ENCODE measurements at regions not wholly inside any gene's neighbourhood (a gene's known extent, or its start where the extent isn't known, plus 50 kb on each side); places are given as distances from the start of the nearest gene placed in this dataset.

DNA sequence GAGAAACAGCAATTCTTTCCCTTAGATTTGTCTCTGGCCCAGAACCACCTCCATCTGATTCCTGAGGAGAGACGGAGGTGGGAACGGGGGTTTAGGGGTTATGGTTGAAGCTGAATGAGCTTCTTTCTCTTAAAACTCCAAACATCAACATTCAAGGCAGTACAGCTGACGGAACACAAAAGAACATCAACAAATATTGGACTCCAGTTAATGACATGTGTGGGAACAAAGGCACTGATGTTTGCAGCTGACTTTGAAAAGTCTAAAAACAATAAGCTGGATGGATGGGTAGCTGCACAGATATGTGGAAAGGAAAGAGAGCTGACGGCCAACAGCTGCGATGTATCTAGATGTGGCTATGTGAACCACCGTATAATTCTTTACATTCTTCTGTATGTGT, 256.5 kb downstream of the SOD2 start:
- DNase-seq (ENCODE audit: insufficient read length, low spot score) (no peak), FAIRE-seq (no peak)
- TF ChIP-seq, protein P1, sequence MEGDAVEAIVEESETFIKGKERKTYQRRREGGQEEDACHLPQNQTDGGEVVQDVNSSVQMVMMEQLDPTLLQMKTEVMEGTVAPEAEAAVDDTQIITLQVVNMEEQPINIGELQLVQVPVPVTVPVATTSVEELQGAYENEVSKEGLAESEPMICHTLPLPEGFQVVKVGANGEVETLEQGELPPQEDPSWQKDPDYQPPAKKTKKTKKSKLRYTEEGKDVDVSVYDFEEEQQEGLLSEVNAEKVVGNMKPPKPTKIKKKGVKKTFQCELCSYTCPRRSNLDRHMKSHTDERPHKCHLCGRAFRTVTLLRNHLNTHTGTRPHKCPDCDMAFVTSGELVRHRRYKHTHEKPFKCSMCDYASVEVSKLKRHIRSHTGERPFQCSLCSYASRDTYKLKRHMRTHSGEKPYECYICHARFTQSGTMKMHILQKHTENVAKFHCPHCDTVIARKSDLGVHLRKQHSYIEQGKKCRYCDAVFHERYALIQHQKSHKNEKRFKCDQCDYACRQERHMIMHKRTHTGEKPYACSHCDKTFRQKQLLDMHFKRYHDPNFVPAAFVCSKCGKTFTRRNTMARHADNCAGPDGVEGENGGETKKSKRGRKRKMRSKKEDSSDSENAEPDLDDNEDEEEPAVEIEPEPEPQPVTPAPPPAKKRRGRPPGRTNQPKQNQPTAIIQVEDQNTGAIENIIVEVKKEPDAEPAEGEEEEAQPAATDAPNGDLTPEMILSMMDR (IDR thresholded peaks at IDR 0.05; ENCODE audit: insufficient read depth, missing control alignments), result no peak

DNA sequence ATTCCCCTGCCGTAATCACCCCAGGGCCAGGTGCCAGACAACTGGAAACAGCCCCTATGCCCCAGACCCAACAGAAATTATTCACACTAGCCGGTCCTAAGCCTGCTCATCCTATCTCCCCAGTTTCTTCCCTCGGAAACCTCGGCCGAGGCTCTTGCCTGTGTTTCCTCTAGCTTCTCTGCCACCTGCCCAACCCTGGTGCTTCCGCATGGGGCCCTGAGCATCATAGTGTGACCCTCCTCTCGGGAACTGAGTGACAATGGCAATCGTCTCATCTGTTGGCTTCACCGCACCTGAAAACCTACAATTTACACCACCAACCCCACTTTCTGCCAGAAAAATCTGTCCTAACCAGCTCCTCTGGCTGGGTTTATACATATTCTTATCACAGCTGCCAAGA, 257.3 kb downstream of the SOD2 start:
- FAIRE-seq, result no peak
- TF ChIP-seq, protein P1 (IDR thresholded peaks at IDR 0.05; ENCODE audit: insufficient read depth, missing control alignments), result no peak
- DNase-seq (ENCODE audit: insufficient read length, low spot score), result no peak

DNA sequence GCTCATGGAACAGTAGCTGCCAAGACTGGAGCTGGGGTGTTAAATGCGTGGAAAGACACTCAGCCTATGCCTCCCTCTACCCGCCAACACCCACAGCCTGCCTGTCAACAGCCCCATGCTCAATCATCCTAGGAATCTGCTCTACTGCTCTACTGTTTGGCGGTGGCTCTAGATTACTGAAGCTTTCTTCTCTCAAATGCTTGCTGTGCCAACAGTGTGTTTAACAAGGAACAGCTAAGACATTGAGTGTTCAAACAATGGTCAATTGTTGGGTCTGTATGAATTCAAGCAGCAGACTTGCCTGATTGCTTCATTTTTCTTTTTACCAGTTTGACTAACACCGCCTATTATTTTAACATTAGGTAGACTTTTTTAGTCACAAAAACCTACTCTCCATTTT, 258.6 kb downstream of the SOD2 start:
- FAIRE-seq, result no peak

GRCh38 chr6:159433550-159433949, 259.5 kb downstream of the SOD2 start:
- FAIRE-seq (no peak), DNase-seq (ENCODE audit: insufficient read length, low spot score) (no peak)
- TF ChIP-seq, protein P1 (IDR thresholded peaks at IDR 0.05; ENCODE audit: insufficient read depth, missing control alignments), result no peak

More for the DNA sequence above, 258.6 kb downstream of the SOD2 start:
- TF ChIP-seq, protein P1 (IDR thresholded peaks at IDR 0.05; ENCODE audit: insufficient read depth, missing control alignments), result no peak
- DNase-seq (ENCODE audit: insufficient read length, low spot score), result no peak

- no peak for FAIRE-seq
- TF ChIP-seq, protein P1 (IDR thresholded peaks at IDR 0.05; ENCODE audit: insufficient read depth, missing control alignments), result no peak
Observed at GRCh38 chr6:159431750-159432149, 261.3 kb downstream of the SOD2 start.

DNA sequence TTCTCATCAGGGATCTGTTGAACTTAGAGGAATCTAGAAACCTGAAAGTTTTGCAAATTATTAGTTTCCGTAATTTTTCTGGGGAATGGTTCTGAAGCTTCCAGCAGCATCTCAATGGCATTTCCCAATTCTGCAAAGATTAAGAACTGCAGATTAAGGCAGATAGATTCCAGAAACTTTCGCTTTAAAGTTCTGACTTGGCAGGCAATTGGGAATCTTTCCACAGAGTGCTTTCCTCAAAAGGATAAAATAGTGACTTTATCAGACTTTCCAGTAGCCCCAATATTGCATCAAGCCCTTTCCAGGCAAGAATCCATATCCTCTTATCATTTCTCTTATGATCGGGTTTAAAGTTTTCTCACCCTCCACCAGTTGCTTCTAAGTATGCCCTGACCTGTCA, 261.1 kb downstream of the FNDC1 start:
- TF ChIP-seq, protein P1 (IDR thresholded peaks at IDR 0.05; ENCODE audit: insufficient read depth, missing control alignments), result no peak
- FAIRE-seq (no peak), DNase-seq (ENCODE audit: insufficient read length, low spot score) (no peak)

More at GRCh38 chr6:159431750-159432149, 261.3 kb downstream of the SOD2 start:
- no peak for DNase-seq (ENCODE audit: insufficient read length, low spot score)

GRCh38 chr6:159429433-159429832, 260.2 kb downstream of the FNDC1 start:
- no peak for FAIRE-seq
- TF ChIP-seq, protein P1 (IDR thresholded peaks at IDR 0.05; ENCODE audit: insufficient read depth, missing control alignments), result no peak
- no peak for DNase-seq (ENCODE audit: insufficient read length, low spot score)
